Smooth muscle cell (in vitro differentiated cells): ENCODE measurements at regions not wholly inside any gene's neighbourhood (a gene's known extent, or its start where the extent isn't known, plus 50 kb on each side); places are given as distances from the start of the nearest gene placed in this dataset.
"Not testable (repeated sequence)": the region's sequence is repeated elsewhere in the genome, so short reads cannot be mapped to it uniquely, and the experiment has no call there.

ENCODE experiments used
- DNase-seq: peaks from one replicate; lab custom pipeline; 2025; ENCODE audit not compliant: unreplicated experiment; lab: John Stamatoyannopoulos, UW
- H2AFZ ChIP-seq: fragments of 200-600 bp; sonication (generic); 2 replicates; pipeline ENCODE4 v1.6.0; 2016; ENCODE audit warnings: antibody characterized with exemption, low read depth, mild to moderate bottlenecking
- H3F3A ChIP-seq: fragments of 200-600 bp; sonication (generic); 2 replicates; pipeline ENCODE4 v1.6.0; 2017; ENCODE audit warnings: antibody characterized with exemption, low read depth
- H3K27ac ChIP-seq: fragments of 200-600 bp; sonication (generic); 2 replicates; pipeline ENCODE4 v1.5.1; 2016; ENCODE audit warnings: low read depth, mild to moderate bottlenecking
- H3K27me3 ChIP-seq: fragments of 200-600 bp; sonication (generic); 2 replicates; pipeline ENCODE4 v1.6.1; 2016; ENCODE audit warnings: low read depth, mild to moderate bottlenecking
- H3K36me3 ChIP-seq: fragments of 200-600 bp; sonication (generic); 2 replicates; pipeline ENCODE4 v1.5.1; 2016; ENCODE audit warnings: low read depth
- H3K4me1 ChIP-seq: fragments of 200-600 bp; sonication (generic); 2 replicates; pipeline ENCODE4 v1.5.1; 2016; ENCODE audit warnings: low read depth
- H3K4me2 ChIP-seq: fragments of 200-600 bp; sonication (generic); 2 replicates; pipeline ENCODE4 v1.6.0; 2016; ENCODE audit warnings: mild to moderate bottlenecking
- H3K4me3 ChIP-seq: fragments of 200-600 bp; sonication (generic); 2 replicates; pipeline ENCODE4 v1.5.1; 2016; ENCODE audit warnings: mild to moderate bottlenecking
- H3K79me2 ChIP-seq: fragments of 200-600 bp; sonication (generic); 2 replicates; pipeline ENCODE4 v1.6.0; 2016; ENCODE audit warnings: low read depth, mild to moderate bottlenecking
- H3K9ac ChIP-seq: fragments of 200-600 bp; sonication (generic); 2 replicates; pipeline ENCODE4 v1.6.0; 2016; ENCODE audit warnings: low read depth
- H3K9me3 ChIP-seq: fragments of 200-600 bp; sonication (generic); replicated peaks from 2 replicates; pipeline ENCODE4 v1.5.1; 2016; ENCODE audit warnings: low read depth
- H4K20me1 ChIP-seq: fragments of 200-600 bp; sonication (generic); 2 replicates; pipeline ENCODE4 v1.6.0; 2016; ENCODE audit warnings: low read depth
- CTCF ChIP-seq: fragments of 200-600 bp; sonication (generic); IDR thresholded peaks from 2 replicates; pipeline ENCODE4 v1.5.1; 2017; ENCODE audit warnings: borderline replicate concordance, mild to moderate bottlenecking, antibody characterized with exemption; ENCODE audit not compliant: insufficient read depth, poor library complexity, severe bottlenecking
- WGBS: methylation state at CpG from one replicate; pipeline ENCODE4 v1.1.7; 2016; ENCODE audit warnings: low lambda C conversion rate; 5-methylcytosine and 5-hydroxymethylcytosine counted together

DNA sequence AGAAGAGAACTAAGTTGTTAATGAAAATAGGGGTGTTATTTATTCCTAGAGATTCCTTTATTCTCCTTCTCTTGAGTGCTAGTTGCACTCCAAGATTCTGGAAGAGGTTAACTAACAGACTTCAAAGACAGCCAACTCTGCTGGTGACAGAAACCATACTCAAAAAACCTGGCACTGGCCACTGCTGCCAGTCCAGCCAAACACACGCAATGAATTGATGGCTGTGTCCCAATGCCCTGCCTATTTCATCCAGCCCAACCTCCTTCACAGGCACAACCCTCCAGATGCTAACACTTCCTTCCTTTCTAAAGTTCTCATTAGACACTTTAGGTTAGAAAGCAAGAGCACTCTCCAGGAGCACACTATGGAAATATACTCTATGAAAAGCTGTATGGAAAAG lies 150.8 kb upstream of the C11orf58 start:
- Histone ChIP-seq H3K9ac (no peak overlapping the region), H3K79me2 (peaks cover 79% of the 10 kb centered on the region), H4K20me1 (peaks cover 35% of the 10 kb centered on the region), H3K27me3 (no peaks in the 10 kb centered on the region), H3K4me1 (no peaks in the 10 kb centered on the region), H3K4me2 (no peak overlapping the region), H3K4me3 (no peak overlapping the region), H3K9me3 (no peaks in the 10 kb centered on the region), H3K27ac (no peak overlapping the region), H2AFZ (no peak overlapping the region), H3F3A (no peaks in the 10 kb centered on the region), H3K36me3 (no peaks in the 10 kb centered on the region)
- no peak for TF ChIP-seq CTCF
- no peak for DNase-seq
- WGBS = 79% methylated on average over 1 of the region's 1 CpG

DNA sequence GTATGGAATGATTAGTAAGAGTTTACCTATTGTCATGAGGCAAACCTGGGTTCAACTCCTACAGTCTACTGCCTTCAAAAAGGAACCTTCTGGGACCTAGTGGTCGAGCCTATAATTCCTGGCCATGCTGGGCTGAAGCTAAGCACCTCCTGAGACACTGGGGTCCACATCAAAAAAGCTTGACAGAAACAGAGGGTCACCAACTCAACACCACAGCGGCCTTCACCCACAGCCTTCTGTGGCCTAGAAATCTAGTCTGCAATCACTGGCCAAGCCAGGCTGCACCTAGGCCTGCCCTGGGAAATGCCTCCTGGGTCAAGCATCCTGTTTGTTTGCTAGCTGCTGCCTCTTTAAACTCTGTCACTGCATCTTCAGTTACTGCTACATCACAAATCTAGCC lies 153.9 kb upstream of the C11orf58 start:
- Histone ChIP-seq H2AFZ (no peak overlapping the region), H3K27ac (no peak overlapping the region), H3K9me3 (no peaks in the 10 kb centered on the region), H3K4me1 (no peaks in the 10 kb centered on the region), H3K36me3 (no peaks in the 10 kb centered on the region), H3K4me2 (no peak overlapping the region), H3K27me3 (no peaks in the 10 kb centered on the region), H3K79me2 (peaks cover 77% of the 10 kb centered on the region), H4K20me1 (peaks cover 28% of the 10 kb centered on the region), H3F3A (no peaks in the 10 kb centered on the region), H3K9ac (no peak overlapping the region), H3K4me3 (no peak overlapping the region)
- DNase-seq = no peak
- TF ChIP-seq CTCF = no peak
- 97% methylated on average over 2 of the region's 2 CpGs for WGBS

- H3F3A ChIP-seq, H3K4me1 ChIP-seq, DNase-seq, H3K9me3 ChIP-seq, H2AFZ ChIP-seq, H3K9ac ChIP-seq, H3K4me2 ChIP-seq, H3K36me3 ChIP-seq, H3K27me3 ChIP-seq, H3K4me3 ChIP-seq, H3K27ac ChIP-seq, H4K20me1 ChIP-seq: not testable (repeated sequence)
- peaks cover 70% of the 10 kb centered on the region for H3K79me2 ChIP-seq
- WGBS = 76% methylated on average over 1 of the region's 1 CpG
Measured at GRCh38 chr11:16581078-16581477, 157.4 kb upstream of the C11orf58 start.

DNA sequence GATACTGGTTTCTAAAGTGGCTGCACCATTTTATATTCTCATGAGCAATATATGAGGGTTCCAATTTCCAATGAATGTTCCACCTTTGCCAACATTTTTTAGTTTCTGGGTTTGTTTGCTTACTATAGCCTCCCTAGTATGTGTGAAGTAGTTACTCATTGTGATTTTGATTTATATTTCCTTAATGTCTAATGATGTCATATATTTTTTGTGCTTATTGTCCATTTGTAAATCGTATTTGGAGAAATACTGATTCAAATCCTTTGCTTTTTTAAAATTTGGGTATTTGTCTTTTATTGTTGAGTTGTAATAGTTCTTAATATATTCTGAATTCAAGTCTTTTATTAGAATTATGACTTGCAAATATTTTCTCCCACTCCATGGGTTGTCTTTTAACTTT lies 161.0 kb upstream of the C11orf58 start:
- H3K4me3 ChIP-seq = no peak overlapping the region
- WGBS = 80% methylated on average over 1 of the region's 1 CpG
- DNase-seq = no peak
- no peaks in the 10 kb centered on the region for H3K36me3 ChIP-seq
- H3K4me2 ChIP-seq = no peak overlapping the region
- H3K9ac ChIP-seq = no peak overlapping the region
- no peaks in the 10 kb centered on the region for H3K4me1 ChIP-seq
- H4K20me1 ChIP-seq = peaks cover 13% of the 10 kb centered on the region
- no peak overlapping the region for H2AFZ ChIP-seq
- no peaks in the 10 kb centered on the region for H3K27me3 ChIP-seq
- peaks cover 79% of the 10 kb centered on the region for H3K79me2 ChIP-seq
- no peak for TF ChIP-seq CTCF
- H3F3A ChIP-seq = no peaks in the 10 kb centered on the region
- H3K9me3 ChIP-seq = no peaks in the 10 kb centered on the region
- H3K27ac ChIP-seq = no peak overlapping the region

DNA sequence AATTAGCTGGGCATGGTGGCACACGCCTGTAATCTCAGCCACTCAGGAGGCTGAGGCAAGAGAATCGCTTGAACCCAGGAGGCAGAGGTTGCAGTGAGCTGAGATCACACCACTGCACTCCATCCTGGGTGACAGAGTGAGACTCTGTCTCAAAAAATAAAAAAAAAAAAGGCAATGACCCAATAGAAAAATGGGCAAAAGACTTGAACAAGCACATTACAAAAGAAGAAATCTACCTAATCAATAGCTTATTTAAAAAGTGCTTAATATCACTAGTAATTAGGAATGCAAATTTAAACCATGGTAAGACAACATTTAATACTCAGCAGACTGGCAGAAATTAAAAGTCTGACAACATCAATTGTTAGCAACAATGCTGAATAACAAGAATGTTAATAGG lies 163.6 kb upstream of the C11orf58 start:
- H3K36me3 ChIP-seq, H3K27me3 ChIP-seq, H3K9me3 ChIP-seq, H3K27ac ChIP-seq, H3F3A ChIP-seq, H3K4me1 ChIP-seq, H3K4me2 ChIP-seq, H2AFZ ChIP-seq, H3K4me3 ChIP-seq, DNase-seq, H3K9ac ChIP-seq: not testable (repeated sequence)
- Histone ChIP-seq H4K20me1 (peaks cover 21% of the 10 kb centered on the region), H3K79me2 (peaks cover 71% of the 10 kb centered on the region)
- 92% methylated on average over 2 of the region's 2 CpGs for WGBS
